Hepatocyte (in vitro differentiated cells): ENCODE measurements at regions not wholly inside any gene's neighbourhood (a gene's known extent, or its start where the extent isn't known, plus 50 kb on each side); places are given as distances from the start of the nearest gene placed in this dataset.

Source experiments
- DNase-seq: peaks from one replicate; pipeline ENCODE4 v3.0.0-alpha.2; 2016; ENCODE audit warnings: low spot score
- H2AFZ ChIP-seq: fragments of 200-600 bp; sonication (generic); 2 replicates; pipeline ENCODE4 v1.6.0; 2016; ENCODE audit warnings: antibody characterized with exemption, mild to moderate bottlenecking
- H3K27ac ChIP-seq: fragments of 200-600 bp; sonication (generic); 2 replicates; pipeline ENCODE4 v1.5.1; 2016; ENCODE audit warnings: mild to moderate bottlenecking
- H3K27me3 ChIP-seq: fragments of 200-600 bp; sonication (generic); 2 replicates; pipeline ENCODE4 v1.6.1; 2016
- H3K36me3 ChIP-seq: fragments of 200-600 bp; sonication (generic); replicated peaks from 2 replicates; pipeline ENCODE4 v1.5.1; 2016; ENCODE audit warnings: low read depth; ENCODE audit not compliant: insufficient read depth
- H3K4me1 ChIP-seq: fragments of 200-600 bp; sonication (generic); 2 replicates; pipeline ENCODE4 v1.5.1; 2016; ENCODE audit warnings: mild to moderate bottlenecking, moderate library complexity; ENCODE audit not compliant: insufficient read depth
- H3K4me2 ChIP-seq: fragments of 200-600 bp; sonication (generic); 2 replicates; pipeline ENCODE4 v1.6.0; 2016
- H3K4me3 ChIP-seq: fragments of 200-600 bp; sonication (generic); 2 replicates; pipeline ENCODE4 v1.5.1; 2016; ENCODE audit warnings: mild to moderate bottlenecking
- H3K79me2 ChIP-seq: fragments of 200-600 bp; sonication (generic); 2 replicates; pipeline ENCODE4 v1.6.0; 2017; ENCODE audit warnings: mild to moderate bottlenecking
- H3K9me2 ChIP-seq: fragments of 200-600 bp; sonication (generic); replicated peaks from 2 replicates; pipeline ENCODE4 v1.6.0; 2017; ENCODE audit warnings: mild to moderate bottlenecking; ENCODE audit not compliant: insufficient read depth
- H3K9me3 ChIP-seq: fragments of 200-600 bp; sonication (generic); 2 replicates; pipeline ENCODE4 v1.5.1; 2016; ENCODE audit warnings: low read depth, mild to moderate bottlenecking
- H4K20me1 ChIP-seq: fragments of 200-600 bp; sonication (generic); 2 replicates; pipeline ENCODE4 v1.6.0; 2016; ENCODE audit warnings: mild to moderate bottlenecking; ENCODE audit not compliant: insufficient read depth, poor library complexity, severe bottlenecking
- EZH2 ChIP-seq: fragments of 200-600 bp; sonication (generic); IDR thresholded peaks from 2 replicates; pipeline ENCODE4 v1.6.1; 2016; ENCODE audit warnings: antibody characterized with exemption, mild to moderate bottlenecking, borderline replicate concordance
- EZH2phosphoT487 ChIP-seq: fragments of 200-600 bp; sonication (generic); IDR thresholded peaks from one replicate; pipeline ENCODE4 v1.6.1; 2018; ENCODE audit warnings: antibody characterized with exemption, mild to moderate bottlenecking, low read depth, moderate library complexity; ENCODE audit not compliant: unreplicated experiment, severe bottlenecking
- WGBS: methylation state at CpG from one replicate; pipeline ENCODE4 v1.1.6; 2016; ENCODE audit warnings: low lambda C conversion rate; ENCODE audit errors: missing lambda C conversion rate; 5-methylcytosine and 5-hydroxymethylcytosine counted together
- TF ChIP-seq, protein P1 (sequence below): fragments of 200-600 bp; sonication (generic); IDR thresholded peaks from 2 replicates; pipeline ENCODE4 v1.5.1; 2016; ENCODE audit warnings: antibody characterized with exemption, mild to moderate bottlenecking; ENCODE audit not compliant: poor library complexity

DNA sequence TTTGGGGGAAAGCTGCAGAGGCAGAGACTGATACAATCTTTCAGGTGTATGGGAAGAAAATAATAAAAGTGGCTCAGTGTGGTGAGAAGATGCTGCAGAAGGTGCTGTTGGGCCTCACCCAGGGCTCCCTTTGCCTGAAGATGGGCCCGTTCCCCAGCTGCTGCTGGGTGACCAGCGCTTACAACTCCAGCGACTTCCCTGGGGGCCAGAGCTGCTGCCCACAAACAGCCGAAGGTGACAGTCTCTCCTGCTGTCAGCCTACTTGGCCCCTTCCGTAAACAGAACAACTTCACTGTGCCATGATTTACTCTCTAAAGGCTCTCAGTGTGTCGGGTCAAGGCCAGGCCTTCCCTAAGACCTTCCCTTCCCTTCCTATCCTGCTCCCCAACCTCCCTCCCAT lies 93.6 kb upstream of the PCBD1 start:
- no peaks in the 10 kb centered on the region for H3K9me2 ChIP-seq
- H3K27me3 ChIP-seq = no peaks in the 10 kb centered on the region
- whole genome bisulfite sequencing = 79% methylated on average over 6 of the region's 6 CpGs
- TF ChIP-seq EZH2 (no peak), EZH2phosphoT487 (no peak)
- TF ChIP-seq, protein P1, sequence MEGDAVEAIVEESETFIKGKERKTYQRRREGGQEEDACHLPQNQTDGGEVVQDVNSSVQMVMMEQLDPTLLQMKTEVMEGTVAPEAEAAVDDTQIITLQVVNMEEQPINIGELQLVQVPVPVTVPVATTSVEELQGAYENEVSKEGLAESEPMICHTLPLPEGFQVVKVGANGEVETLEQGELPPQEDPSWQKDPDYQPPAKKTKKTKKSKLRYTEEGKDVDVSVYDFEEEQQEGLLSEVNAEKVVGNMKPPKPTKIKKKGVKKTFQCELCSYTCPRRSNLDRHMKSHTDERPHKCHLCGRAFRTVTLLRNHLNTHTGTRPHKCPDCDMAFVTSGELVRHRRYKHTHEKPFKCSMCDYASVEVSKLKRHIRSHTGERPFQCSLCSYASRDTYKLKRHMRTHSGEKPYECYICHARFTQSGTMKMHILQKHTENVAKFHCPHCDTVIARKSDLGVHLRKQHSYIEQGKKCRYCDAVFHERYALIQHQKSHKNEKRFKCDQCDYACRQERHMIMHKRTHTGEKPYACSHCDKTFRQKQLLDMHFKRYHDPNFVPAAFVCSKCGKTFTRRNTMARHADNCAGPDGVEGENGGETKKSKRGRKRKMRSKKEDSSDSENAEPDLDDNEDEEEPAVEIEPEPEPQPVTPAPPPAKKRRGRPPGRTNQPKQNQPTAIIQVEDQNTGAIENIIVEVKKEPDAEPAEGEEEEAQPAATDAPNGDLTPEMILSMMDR = no peak
- no peak overlapping the region for H3K4me3 ChIP-seq
- H3K36me3 ChIP-seq = no peaks in the 10 kb centered on the region
- peak overlapping the region; percentile 2 for H3K27ac ChIP-seq
- no peaks in the 10 kb centered on the region for H4K20me1 ChIP-seq
- peaks cover 7% of the 10 kb centered on the region for H3K4me1 ChIP-seq
- DNase-seq = no peak
- no peaks in the 10 kb centered on the region for H3K79me2 ChIP-seq
- H3K9me3 ChIP-seq = no peaks in the 10 kb centered on the region
- no peak overlapping the region for H3K4me2 ChIP-seq
- no peak overlapping the region for H2AFZ ChIP-seq

DNA sequence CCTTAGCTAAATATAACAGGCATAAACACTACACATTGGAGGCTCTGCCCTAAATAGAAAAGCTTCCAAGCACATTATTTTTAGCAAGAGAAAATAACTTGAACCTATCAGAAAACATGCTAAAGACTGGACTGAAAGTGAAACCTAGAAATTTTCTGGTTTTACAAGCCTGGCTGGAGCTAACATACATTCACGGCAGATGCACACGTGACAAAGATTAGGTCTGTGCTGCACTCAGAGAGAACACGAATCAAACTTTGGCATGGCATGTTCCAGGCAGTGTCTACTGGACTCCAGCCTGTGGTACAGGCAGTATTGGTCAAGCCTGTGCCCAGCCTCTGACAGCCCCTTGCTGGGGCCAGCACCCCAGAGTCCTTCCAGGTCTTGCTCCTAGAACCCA lies 94.1 kb upstream of the PCBD1 start:
- H3K9me2 ChIP-seq = no peaks in the 10 kb centered on the region
- H3K36me3 ChIP-seq = no peaks in the 10 kb centered on the region
- no peak overlapping the region for H2AFZ ChIP-seq
- H3K9me3 ChIP-seq = no peaks in the 10 kb centered on the region
- peak overlapping the region; percentile 2 for H3K27ac ChIP-seq
- no peaks in the 10 kb centered on the region for H3K27me3 ChIP-seq
- H3K4me1 ChIP-seq = peaks cover 7% of the 10 kb centered on the region
- H3K79me2 ChIP-seq = no peaks in the 10 kb centered on the region
- H4K20me1 ChIP-seq = no peaks in the 10 kb centered on the region
- DNase-seq = no peak
- no peak overlapping the region for H3K4me2 ChIP-seq
- TF ChIP-seq EZH2phosphoT487 = no peak
- TF ChIP-seq, protein P1 = no peak
- TF ChIP-seq EZH2 = no peak
- 63% methylated on average over 3 of the region's 3 CpGs for WGBS
- no peak overlapping the region for H3K4me3 ChIP-seq

DNA sequence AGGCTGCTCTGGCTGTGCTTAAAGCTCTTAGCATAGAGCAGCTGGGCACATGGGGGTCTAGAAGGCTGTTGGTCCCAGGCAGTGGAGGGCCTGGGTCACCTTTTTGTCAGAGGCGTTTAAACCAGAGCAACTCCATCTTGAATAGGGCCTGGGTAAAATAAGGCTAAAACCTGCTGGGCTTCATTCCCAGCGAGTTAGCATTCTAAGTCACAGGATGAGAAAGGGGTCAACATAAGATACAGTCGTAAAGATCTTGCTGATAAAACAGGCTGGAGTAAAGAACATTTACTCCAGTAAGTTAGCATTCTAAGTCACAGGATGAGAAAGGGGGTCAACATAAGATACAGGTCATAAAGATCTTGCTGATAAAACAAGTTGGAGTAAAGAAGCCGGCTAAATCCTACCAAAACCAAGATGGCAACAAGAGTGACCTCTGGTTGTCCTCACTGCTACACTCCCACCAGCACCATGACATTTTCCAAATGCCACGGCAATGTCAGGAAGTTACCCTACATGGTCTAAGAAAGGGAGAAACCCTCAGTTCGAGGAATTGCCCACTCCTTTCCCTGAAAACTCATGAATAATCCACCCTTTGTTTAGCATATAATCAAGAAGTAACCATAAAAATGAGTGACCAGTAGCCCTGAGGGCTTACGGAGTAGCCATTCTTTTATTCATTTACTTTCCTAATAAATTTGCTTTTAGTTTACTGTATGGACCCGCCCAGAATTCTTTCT lies 96.8 kb upstream of the PCBD1 start:
- H3K4me2 ChIP-seq = no peak overlapping the region
- DNase-seq = no peak
- H3K9me3 ChIP-seq = no peaks in the 10 kb centered on the region
- no peaks in the 10 kb centered on the region for H3K36me3 ChIP-seq
- H4K20me1 ChIP-seq = no peaks in the 10 kb centered on the region
- H2AFZ ChIP-seq = no peak overlapping the region
- no peak overlapping the region for H3K4me3 ChIP-seq
- H3K79me2 ChIP-seq = no peaks in the 10 kb centered on the region
- no peaks in the 10 kb centered on the region for H3K9me2 ChIP-seq
- TF ChIP-seq EZH2 (no peak), EZH2phosphoT487 (no peak)
- TF ChIP-seq, protein P1 = no peak
- no peaks in the 10 kb centered on the region for H3K27me3 ChIP-seq
- WGBS = 61% methylated on average over 8 of the region's 8 CpGs
- H3K4me1 ChIP-seq = peaks cover 7% of the 10 kb centered on the region
- peak overlapping the region; percentile 59 for H3K27ac ChIP-seq
